ENCODE measurements at regions not wholly inside any gene's neighbourhood (a gene's known extent, or its start where the extent isn't known, plus 50 kb on each side); places are given as distances from the start of the nearest gene placed in this dataset.
"Not testable (repeated sequence)": the region's sequence is repeated elsewhere in the genome, so short reads cannot be mapped to it uniquely, and the experiment has no call there.

DNA sequence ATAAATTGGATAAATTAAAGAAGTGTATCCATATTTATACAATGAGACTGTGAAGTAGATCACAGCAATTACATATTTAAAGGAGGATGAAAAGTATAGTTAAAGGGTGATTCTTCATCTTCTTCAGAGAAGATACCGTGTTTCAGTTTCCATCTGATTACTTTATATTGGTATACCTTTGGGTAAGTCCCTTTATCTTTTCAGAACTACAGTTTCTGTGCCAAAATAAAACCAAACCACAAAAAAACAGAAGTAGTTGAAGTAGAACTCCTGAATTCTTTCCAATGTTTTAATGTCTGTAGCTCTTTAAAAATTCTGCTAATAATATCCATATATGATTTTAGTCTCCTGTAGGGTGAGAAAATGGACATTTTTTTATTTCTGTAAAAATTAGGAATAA, 231.2 kb upstream of the LINC00305 start:
- DNase-seq (ENCODE audit: low read depth), result no peak
- H3K27me3 ChIP-seq (ENCODE audit: control insufficient read depth, insufficient read depth, low read length), result no peaks in the 10 kb centered on the region
- H3K36me3 ChIP-seq (ENCODE audit: control insufficient read depth, insufficient read depth, low read length), result no peaks in the 10 kb centered on the region
- H3K4me3 ChIP-seq (ENCODE audit: low read depth, low read length), result no peak overlapping the region
- no peak for TF ChIP-seq CTCF (IDR thresholded peaks at IDR 0.05; ENCODE audit: insufficient read depth, low read length, poor library complexity, severe bottlenecking)

- H3K4me3 ChIP-seq (ENCODE audit: low read depth, low read length), result no peak overlapping the region
- H3K27me3 ChIP-seq (ENCODE audit: control insufficient read depth, insufficient read depth, low read length), result no peaks in the 10 kb centered on the region
- TF ChIP-seq CTCF (IDR thresholded peaks at IDR 0.05; ENCODE audit: insufficient read depth, low read length, poor library complexity, severe bottlenecking), result no peak
- no peak for DNase-seq (ENCODE audit: low read depth)
- H3K36me3 ChIP-seq (ENCODE audit: control insufficient read depth, insufficient read depth, low read length), result no peaks in the 10 kb centered on the region
These were observed 230.8 kb upstream of the LINC00305 start for GRCh38 chr18:64379662-64380061.

- TF ChIP-seq CTCF (IDR thresholded peaks at IDR 0.05; ENCODE audit: insufficient read depth, low read length, poor library complexity, severe bottlenecking), result no peak
- Histone ChIP-seq H3K27me3 (ENCODE audit: control insufficient read depth, insufficient read depth, low read length) (no peaks in the 10 kb centered on the region), H3K4me3 (ENCODE audit: low read depth, low read length) (no peak overlapping the region), H3K36me3 (ENCODE audit: control insufficient read depth, insufficient read depth, low read length) (no peaks in the 10 kb centered on the region)
- DNase-seq (ENCODE audit: low read depth), result no peak
These were observed 228.6 kb upstream of the LINC00305 start for GRCh38 chr18:64377446-64377845.

- TF ChIP-seq CTCF (IDR thresholded peaks at IDR 0.05; ENCODE audit: insufficient read depth, low read length, poor library complexity, severe bottlenecking), result no peak
- H3K4me3 ChIP-seq (ENCODE audit: low read depth, low read length), result no peak overlapping the region
These were observed 224.0 kb upstream of the LINC00305 start for GRCh38 chr18:64372850-64373249.

GRCh38 chr18:64369830-64370440, 221.0 kb upstream of the LINC00305 start:
- not testable (repeated sequence) for DNase-seq (ENCODE audit: low read depth); H3K4me3 ChIP-seq (ENCODE audit: low read depth, low read length); H3K27me3 ChIP-seq (ENCODE audit: control insufficient read depth, insufficient read depth, low read length); H3K36me3 ChIP-seq (ENCODE audit: control insufficient read depth, insufficient read depth, low read length)

More at GRCh38 chr18:64372850-64373249, 224.0 kb upstream of the LINC00305 start:
- H3K27me3 ChIP-seq (ENCODE audit: control insufficient read depth, insufficient read depth, low read length), result no peaks in the 10 kb centered on the region
- DNase-seq (ENCODE audit: low read depth), result no peak
- no peaks in the 10 kb centered on the region for H3K36me3 ChIP-seq (ENCODE audit: control insufficient read depth, insufficient read depth, low read length)

- TF ChIP-seq CTCF (IDR thresholded peaks at IDR 0.05; ENCODE audit: insufficient read depth, low read length, poor library complexity, severe bottlenecking), result no peak
- no peak for DNase-seq (ENCODE audit: low read depth)
- Histone ChIP-seq H3K27me3 (ENCODE audit: control insufficient read depth, insufficient read depth, low read length) (no peaks in the 10 kb centered on the region), H3K4me3 (ENCODE audit: low read depth, low read length) (no peak overlapping the region), H3K36me3 (ENCODE audit: control insufficient read depth, insufficient read depth, low read length) (no peaks in the 10 kb centered on the region)
These were observed 216.2 kb upstream of the LINC00305 start for GRCh38 chr18:64365106-64365505.

Data from kidney epithelial cell (primary cell).